RWPE1 (cell line): ENCODE measurements at regions not wholly inside any gene's neighbourhood (a gene's known extent, or its start where the extent isn't known, plus 50 kb on each side); places are given as distances from the start of the nearest gene placed in this dataset.

ENCODE experiments used
- CTCF ChIA-PET: fragments of 350-600 bp; sonication (Branson Sonifier 250); formaldehyde crosslinking; extraction: SDS; loops from one replicate; lab custom pipeline; 2021; lab: Yijun Ruan, JAX
- POLR2A ChIA-PET: fragments of 400-600 bp; formaldehyde crosslinking; extraction: SDS; loops from one replicate; lab custom pipeline; 2020; ENCODE audit warnings: antibody characterized with exemption; ENCODE audit not compliant: low non-redundant PET; lab: Yijun Ruan, JAX
- DNase-seq: peaks from one replicate; pipeline ENCODE4 v3.0.0; 2012; ENCODE audit warnings: low spot score
- H3K27ac ChIP-seq: fragments of 450-650 bp; 2 replicates; pipeline ENCODE4 v1.5.1; 2017
- TF ChIP-seq, protein P1 (sequence below): fragments of 450-650 bp; conservative IDR thresholded peaks from 2 replicates; pipeline ENCODE4 v1.5.1; 2017; ENCODE audit warnings: low read depth, mild to moderate bottlenecking

- no peak overlapping the region for H3K27ac ChIP-seq
- POLR2A ChIA-PET, result no interaction called here
- TF ChIP-seq, protein P1, sequence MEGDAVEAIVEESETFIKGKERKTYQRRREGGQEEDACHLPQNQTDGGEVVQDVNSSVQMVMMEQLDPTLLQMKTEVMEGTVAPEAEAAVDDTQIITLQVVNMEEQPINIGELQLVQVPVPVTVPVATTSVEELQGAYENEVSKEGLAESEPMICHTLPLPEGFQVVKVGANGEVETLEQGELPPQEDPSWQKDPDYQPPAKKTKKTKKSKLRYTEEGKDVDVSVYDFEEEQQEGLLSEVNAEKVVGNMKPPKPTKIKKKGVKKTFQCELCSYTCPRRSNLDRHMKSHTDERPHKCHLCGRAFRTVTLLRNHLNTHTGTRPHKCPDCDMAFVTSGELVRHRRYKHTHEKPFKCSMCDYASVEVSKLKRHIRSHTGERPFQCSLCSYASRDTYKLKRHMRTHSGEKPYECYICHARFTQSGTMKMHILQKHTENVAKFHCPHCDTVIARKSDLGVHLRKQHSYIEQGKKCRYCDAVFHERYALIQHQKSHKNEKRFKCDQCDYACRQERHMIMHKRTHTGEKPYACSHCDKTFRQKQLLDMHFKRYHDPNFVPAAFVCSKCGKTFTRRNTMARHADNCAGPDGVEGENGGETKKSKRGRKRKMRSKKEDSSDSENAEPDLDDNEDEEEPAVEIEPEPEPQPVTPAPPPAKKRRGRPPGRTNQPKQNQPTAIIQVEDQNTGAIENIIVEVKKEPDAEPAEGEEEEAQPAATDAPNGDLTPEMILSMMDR, result no peak
- DNase-seq, result no peak
- CTCF ChIA-PET, result no interaction called here
Measured at GRCh38 chr4:3675251-3676115, 90.7 kb upstream of the ADRA2C start.

GRCh38 chr4:3674479-3674851, 91.7 kb upstream of the ADRA2C start:
- TF ChIP-seq, protein P1, result no peak
- CTCF ChIA-PET, result no interaction called here
- no peak overlapping the region for H3K27ac ChIP-seq
- POLR2A ChIA-PET, result no interaction called here
- no peak for DNase-seq

DNA sequence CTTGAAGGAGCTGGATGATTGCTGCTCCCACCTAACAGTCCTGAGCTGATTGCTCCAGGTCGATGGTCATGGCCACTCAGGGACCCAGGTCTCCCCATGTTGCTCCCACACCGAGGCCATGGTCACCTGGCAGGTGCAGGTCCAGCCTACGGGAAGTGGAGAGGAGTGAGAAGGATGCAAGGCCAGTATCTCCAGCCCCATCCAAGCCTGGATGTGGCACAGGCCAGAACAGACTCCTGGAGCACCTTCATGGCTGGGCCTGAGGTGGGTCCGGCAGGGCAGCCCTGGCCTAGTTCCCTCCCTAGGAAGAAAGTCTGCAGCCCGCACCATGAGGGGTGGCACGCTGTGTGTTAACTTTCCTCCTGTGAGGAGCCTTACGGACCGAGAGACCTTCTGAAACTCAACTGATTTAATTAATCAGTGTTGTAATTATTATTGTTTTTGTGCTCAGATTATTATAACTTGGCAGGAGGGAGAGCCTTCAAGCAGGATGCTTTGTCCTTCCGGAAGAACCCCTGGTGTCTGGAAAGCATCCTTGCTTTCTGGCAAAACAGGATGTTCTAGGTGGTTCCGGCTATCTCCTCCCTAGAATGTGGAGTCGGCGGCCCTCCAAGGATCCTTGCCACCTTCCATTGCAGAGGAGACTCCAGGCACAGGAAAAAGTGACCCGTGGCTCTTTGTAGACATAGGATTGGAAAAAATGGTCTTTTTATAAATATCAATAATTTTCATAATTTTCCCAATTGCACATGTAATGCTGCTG, 92.3 kb upstream of the ADRA2C start:
- ChIA-PET POLR2A (no interaction called here), CTCF (no interaction called here)
- H3K27ac ChIP-seq, result no peak overlapping the region
- TF ChIP-seq, protein P1, result no peak
- DNase-seq, result no peak

DNA sequence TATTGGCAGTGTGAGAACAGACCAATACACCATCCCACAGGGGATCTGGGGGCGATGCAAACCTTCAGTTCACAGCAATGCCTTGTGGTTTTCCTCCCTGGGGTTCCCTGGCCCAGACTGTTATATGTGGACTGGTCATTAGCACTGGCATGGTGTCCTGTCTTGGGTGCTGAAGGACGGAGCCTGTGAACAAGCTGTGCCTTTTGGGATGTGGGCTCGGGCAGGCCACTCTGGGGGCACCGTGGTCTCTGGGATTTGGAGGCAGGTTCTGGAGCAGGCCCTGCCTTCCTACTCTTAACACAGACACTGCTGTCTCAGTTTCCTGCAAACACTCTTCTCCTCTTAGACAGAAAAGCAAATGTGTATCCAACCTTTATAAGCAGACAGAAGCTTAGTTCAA, 93.0 kb upstream of the ADRA2C start:
- TF ChIP-seq, protein P1, result no peak
- no peak for DNase-seq
- CTCF ChIA-PET, result no interaction called here
- POLR2A ChIA-PET, result no interaction called here
- H3K27ac ChIP-seq, result no peak overlapping the region

DNA sequence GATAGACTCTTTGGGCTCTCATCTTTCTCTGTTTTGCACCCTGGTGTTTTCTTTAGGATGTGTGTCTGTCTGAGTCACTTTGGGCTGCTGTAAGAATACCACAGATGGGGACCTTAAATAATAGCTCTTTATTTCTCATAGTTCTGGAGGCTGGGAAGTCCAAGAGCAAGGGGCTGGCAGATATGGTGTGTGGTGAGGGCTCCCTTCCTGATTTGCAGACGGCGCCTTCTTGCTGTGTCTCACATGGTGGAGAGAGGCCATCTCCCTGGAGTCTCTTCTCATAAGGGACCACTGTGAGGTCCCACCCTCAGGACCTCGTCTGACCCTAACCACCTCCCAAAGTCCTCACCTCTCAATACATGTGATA, 93.7 kb upstream of the ADRA2C start:
- DNase-seq, result no peak
- POLR2A ChIA-PET, result no interaction called here
- H3K27ac ChIP-seq, result no peak overlapping the region
- CTCF ChIA-PET, result no interaction called here
- TF ChIP-seq, protein P1, result no peak

DNA sequence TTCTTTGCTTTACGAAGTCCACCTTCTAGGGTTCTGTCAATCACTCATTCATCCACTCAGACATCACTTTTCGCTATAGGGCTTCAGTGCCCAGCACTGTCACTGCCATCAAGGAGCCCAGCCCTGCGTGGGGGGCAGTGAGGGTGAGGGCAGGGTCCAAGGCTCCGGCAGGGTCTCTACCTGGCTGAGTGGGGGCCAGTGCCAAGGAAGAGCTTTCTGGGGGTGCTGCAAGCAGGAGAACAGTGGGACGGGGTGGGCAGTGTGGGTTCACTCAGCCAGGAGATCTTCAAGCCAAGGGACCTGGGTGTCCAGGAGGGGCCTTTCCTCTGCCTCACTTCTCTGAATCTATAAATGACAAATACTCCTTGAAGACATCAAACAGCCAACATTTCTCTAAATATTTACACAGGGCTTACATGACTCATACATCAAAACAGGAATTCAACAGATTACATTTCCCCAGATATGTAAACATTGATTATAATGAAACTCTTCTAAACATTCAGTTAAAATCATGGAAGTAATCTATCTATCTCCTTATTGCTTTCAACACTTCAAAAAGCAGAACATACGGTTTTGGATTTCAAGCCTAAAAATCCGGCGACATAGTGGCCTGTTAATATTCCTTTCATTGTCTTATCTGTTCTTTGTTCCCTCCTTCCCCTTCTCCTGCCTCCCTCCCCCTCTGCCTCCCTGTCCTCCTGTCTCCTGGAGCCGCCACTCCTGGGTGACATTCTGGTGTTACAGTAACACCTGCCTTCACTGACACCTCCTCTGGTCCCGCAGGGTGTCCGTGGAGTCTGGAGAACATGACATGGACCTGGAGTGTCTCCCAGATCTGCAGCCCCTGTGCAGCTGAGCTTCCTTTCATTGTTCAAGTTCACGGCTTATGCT, 94.4 kb upstream of the ADRA2C start:
- TF ChIP-seq, protein P1, result no peak
- H3K27ac ChIP-seq, result no peak overlapping the region
- ChIA-PET CTCF (no interaction called here), POLR2A (no interaction called here)
- DNase-seq, result no peak
